NT2/D1 (cell line): ENCODE measurements at regions not wholly inside any gene's neighbourhood (a gene's known extent, or its start where the extent isn't known, plus 50 kb on each side); places are given as distances from the start of the nearest gene placed in this dataset.
A peak's percentile ranks its signal among the peaks of the same experiment; 100 is the strongest.

Experiments used
- DNase-seq: peaks from one replicate; pipeline ENCODE4 v3.0.0-alpha.2; 2011; ENCODE audit warnings: low read depth, low spot score
- H3K27me3 ChIP-seq: 2 replicates; pipeline ENCODE4 v1.6.0; 2011; ENCODE audit warnings: mild to moderate bottlenecking; ENCODE audit not compliant: insufficient read length, insufficient read depth
- H3K36me3 ChIP-seq: 2 replicates; pipeline ENCODE4 v1.6.1; 2011; ENCODE audit warnings: mild to moderate bottlenecking, low read length, mixed read lengths; ENCODE audit not compliant: insufficient read depth, insufficient read length
- H3K4me1 ChIP-seq: 2 replicates; pipeline ENCODE4 v1.5.1; 2011; ENCODE audit not compliant: insufficient read depth, insufficient read length
- H3K4me3 ChIP-seq: 2 replicates; pipeline ENCODE4 v1.5.1; 2011; ENCODE audit warnings: low read depth; ENCODE audit not compliant: insufficient read length
- H3K9ac ChIP-seq: 2 replicates; pipeline ENCODE4 v1.6.0; 2011; ENCODE audit warnings: low read depth; ENCODE audit not compliant: insufficient read length
- H3K9me3 ChIP-seq: 2 replicates; pipeline ENCODE4 v1.5.1; 2011; ENCODE audit warnings: mild to moderate bottlenecking, low read length; ENCODE audit not compliant: insufficient read depth
- SUZ12 ChIP-seq: IDR thresholded peaks from 2 replicates; pipeline ENCODE4 v1.6.1; 2011; ENCODE audit not compliant: insufficient read length, insufficient read depth; ENCODE audit errors: extremely low read depth
- YY1 ChIP-seq: IDR thresholded peaks from 2 replicates; pipeline ENCODE4 v1.6.1; 2011; ENCODE audit not compliant: insufficient read length, insufficient read depth
- ZNF274 ChIP-seq: IDR thresholded peaks from 2 replicates; pipeline ENCODE4 v1.6.1; 2011; ENCODE audit warnings: mild to moderate bottlenecking, low read depth, low read length

GRCh38 chr13:72153272-72153671 is 286.3 kb upstream of the DACH1 start:
- no peaks in the 10 kb centered on the region for H3K27me3 ChIP-seq
- no peaks in the 10 kb centered on the region; the same call in 1 of the 2 replicates for H3K9me3 ChIP-seq
- H3K4me3 ChIP-seq, result no peak overlapping the region
- DNase-seq, result no peak
- TF ChIP-seq ZNF274 (no peak), YY1 (no peak), SUZ12 (no peak)
- H3K4me1 ChIP-seq, result no peaks in the 10 kb centered on the region
- H3K9ac ChIP-seq, result no peak overlapping the region
- H3K36me3 ChIP-seq, result no peaks in the 10 kb centered on the region

GRCh38 chr13:72151241-72151640 is 284.2 kb upstream of the DACH1 start:
- no peak for DNase-seq
- H3K4me3 ChIP-seq, result no peak overlapping the region
- no peak for TF ChIP-seq SUZ12
- no peak for TF ChIP-seq YY1
- no peak for TF ChIP-seq ZNF274
- H3K4me1 ChIP-seq, result no peaks in the 10 kb centered on the region
- no peak overlapping the region for H3K9ac ChIP-seq
- no peaks in the 10 kb centered on the region; the same call in 1 of the 2 replicates for H3K9me3 ChIP-seq
- no peaks in the 10 kb centered on the region for H3K27me3 ChIP-seq
- no peaks in the 10 kb centered on the region for H3K36me3 ChIP-seq

- Histone ChIP-seq H3K36me3 (no peaks in the 10 kb centered on the region), H3K4me1 (no peaks in the 10 kb centered on the region), H3K9me3 (no peaks in the 10 kb centered on the region; the same call in 1 of the 2 replicates), H3K9ac (no peak overlapping the region), H3K4me3 (no peak overlapping the region), H3K27me3 (no peaks in the 10 kb centered on the region)
- TF ChIP-seq YY1, result no peak
- no peak for TF ChIP-seq SUZ12
- TF ChIP-seq ZNF274, result no peak
- DNase-seq, result peak; percentile 18
Observed at GRCh38 chr13:72150502-72150901, 283.5 kb upstream of the DACH1 start.

GRCh38 chr13:72149701-72150100 is 282.7 kb upstream of the DACH1 start:
- H3K36me3 ChIP-seq, result no peaks in the 10 kb centered on the region
- H3K4me3 ChIP-seq, result no peak overlapping the region
- no peaks in the 10 kb centered on the region for H3K4me1 ChIP-seq
- no peaks in the 10 kb centered on the region; the same call in 1 of the 2 replicates for H3K9me3 ChIP-seq
- DNase-seq, result no peak
- no peak for TF ChIP-seq ZNF274
- no peaks in the 10 kb centered on the region for H3K27me3 ChIP-seq
- H3K9ac ChIP-seq, result no peak overlapping the region

GRCh38 chr13:72146816-72147215 is 279.8 kb upstream of the DACH1 start:
- Histone ChIP-seq H3K4me3 (no peak overlapping the region), H3K4me1 (no peaks in the 10 kb centered on the region), H3K9ac (no peak overlapping the region), H3K9me3 (no peaks in the 10 kb centered on the region), H3K27me3 (no peaks in the 10 kb centered on the region), H3K36me3 (no peaks in the 10 kb centered on the region)
- no peak for DNase-seq
- no peak for TF ChIP-seq YY1
- no peak for TF ChIP-seq SUZ12
- no peak for TF ChIP-seq ZNF274

GRCh38 chr13:72145383-72145782 is 278.4 kb upstream of the DACH1 start:
- no peak overlapping the region for H3K4me3 ChIP-seq
- no peak for DNase-seq
- TF ChIP-seq YY1 (no peak), ZNF274 (no peak), SUZ12 (no peak)
- H3K27me3 ChIP-seq, result no peaks in the 10 kb centered on the region
- H3K9ac ChIP-seq, result no peak overlapping the region
- H3K9me3 ChIP-seq, result no peaks in the 10 kb centered on the region
- H3K4me1 ChIP-seq, result no peaks in the 10 kb centered on the region
- H3K36me3 ChIP-seq, result no peaks in the 10 kb centered on the region

GRCh38 chr13:72144636-72145035 is 277.6 kb upstream of the DACH1 start:
- Histone ChIP-seq H3K4me3 (no peak overlapping the region), H3K36me3 (no peaks in the 10 kb centered on the region), H3K9ac (no peak overlapping the region), H3K9me3 (no peaks in the 10 kb centered on the region), H3K27me3 (no peaks in the 10 kb centered on the region), H3K4me1 (no peaks in the 10 kb centered on the region)
- no peak for TF ChIP-seq ZNF274
- no peak for TF ChIP-seq YY1
- TF ChIP-seq SUZ12, result no peak
- no peak for DNase-seq

- DNase-seq, result no peak
- Histone ChIP-seq H3K36me3 (no peaks in the 10 kb centered on the region), H3K27me3 (no peaks in the 10 kb centered on the region), H3K9me3 (no peaks in the 10 kb centered on the region), H3K4me3 (no peak overlapping the region), H3K4me1 (no peaks in the 10 kb centered on the region), H3K9ac (no peak overlapping the region)
- TF ChIP-seq ZNF274 (no peak), SUZ12 (no peak), YY1 (no peak)
Observed at GRCh38 chr13:72141855-72142519, 275.0 kb upstream of the DACH1 start.
